ENCODE measurements at regions not wholly inside any gene's neighbourhood (a gene's known extent, or its start where the extent isn't known, plus 50 kb on each side); places are given as distances from the start of the nearest gene placed in this dataset.

DNA sequence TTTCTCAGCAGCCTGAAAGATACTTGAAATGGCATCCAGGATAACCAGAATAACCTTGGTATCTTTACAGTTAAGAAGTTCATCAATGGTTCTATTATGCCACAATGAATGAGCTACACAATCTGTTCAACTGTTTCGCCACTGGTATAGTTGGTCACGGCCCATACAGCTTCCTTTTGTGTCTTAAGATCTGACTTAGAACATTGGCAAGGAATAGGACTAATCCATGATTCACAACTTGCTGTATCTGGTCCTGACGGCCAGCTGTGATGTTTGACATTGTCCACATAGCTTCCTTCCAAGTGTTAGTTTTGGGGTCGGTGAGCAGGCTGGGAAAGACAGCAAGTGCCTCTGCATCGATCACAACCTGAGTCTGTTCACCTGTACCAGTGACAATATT lies 113.3 kb upstream of the RAD23B start:
- no peak for DNase-seq (ENCODE audit: low spot score)

DNA sequence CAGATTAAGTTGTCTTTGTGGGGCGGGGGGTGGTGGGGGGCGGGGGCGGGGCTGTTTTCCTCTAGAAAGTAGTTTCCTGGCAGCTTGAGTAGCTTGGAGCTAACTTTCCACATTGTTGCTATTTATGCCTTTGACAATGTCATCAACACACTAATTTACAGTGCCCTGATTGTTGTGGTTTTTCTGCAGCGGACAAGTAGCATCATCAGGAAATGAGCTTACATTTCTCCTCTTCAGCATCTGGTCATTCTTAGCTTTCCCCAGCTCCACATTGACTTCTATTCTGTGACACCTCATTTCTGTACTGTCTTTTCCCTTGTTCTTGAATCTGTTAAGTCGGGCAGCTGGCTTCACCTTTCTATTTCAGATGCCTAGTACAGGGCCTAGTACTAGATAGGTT lies 112.3 kb upstream of the RAD23B start:
- DNase-seq (ENCODE audit: low spot score), result peak; percentile 45

- peak; percentile 94 for DNase-seq (ENCODE audit: low spot score)
These were observed 110.7 kb upstream of the RAD23B start for GRCh38 chr9:107172160-107172978.

DNA sequence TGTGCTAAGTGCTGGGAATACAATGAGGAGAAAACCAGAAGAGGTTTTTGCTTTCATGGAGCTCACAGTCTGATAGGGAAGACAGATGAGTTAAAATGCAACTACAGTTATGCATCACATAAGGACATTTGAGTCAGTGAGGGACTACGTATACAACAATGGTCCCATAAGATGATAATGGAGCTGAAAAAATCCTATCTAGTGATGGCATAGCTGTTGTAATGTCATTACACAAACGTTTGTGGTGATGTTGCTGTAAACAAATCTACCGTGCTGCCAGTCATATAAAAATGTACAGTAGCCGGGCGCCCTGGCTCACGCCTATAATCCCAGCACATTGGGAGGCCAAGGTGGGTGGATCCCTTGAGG lies 110.1 kb upstream of the RAD23B start:
- DNase-seq (ENCODE audit: low spot score), result no peak

DNA sequence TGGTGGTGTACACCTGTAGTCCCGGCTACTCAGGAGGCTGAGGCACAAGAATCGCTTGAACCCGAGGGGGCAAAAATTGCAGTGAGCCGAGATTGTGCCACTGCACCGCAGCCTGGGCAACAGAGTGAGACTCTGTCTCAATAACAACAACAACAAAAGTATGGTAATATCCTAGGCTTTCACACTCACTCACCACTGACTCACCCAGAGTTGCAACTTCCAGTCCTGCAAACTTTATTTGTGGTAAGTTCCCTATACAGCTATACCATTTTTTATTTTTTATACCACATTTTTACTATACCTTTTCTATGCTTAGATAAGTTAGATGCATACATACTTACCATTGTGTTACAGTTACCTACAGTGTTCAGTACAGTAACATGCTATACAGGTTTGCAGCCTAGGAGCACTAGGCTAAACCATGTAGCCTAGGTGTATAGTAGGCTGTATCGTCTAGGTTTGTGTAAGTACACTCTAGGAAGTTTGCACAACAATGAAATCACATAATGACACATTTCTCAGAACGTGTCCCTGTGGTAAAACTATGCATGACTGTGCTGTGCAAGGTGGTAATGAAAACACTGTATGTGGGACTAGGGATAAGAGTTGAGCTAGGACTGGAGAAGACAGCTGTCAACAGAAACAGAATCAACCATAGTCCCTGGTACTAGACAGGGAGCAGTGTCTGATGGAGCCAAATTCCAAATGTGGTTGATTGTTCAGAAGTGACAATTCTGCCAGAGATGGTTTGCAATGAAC lies 109.5 kb upstream of the RAD23B start:
- no peak for DNase-seq (ENCODE audit: low spot score)

DNA sequence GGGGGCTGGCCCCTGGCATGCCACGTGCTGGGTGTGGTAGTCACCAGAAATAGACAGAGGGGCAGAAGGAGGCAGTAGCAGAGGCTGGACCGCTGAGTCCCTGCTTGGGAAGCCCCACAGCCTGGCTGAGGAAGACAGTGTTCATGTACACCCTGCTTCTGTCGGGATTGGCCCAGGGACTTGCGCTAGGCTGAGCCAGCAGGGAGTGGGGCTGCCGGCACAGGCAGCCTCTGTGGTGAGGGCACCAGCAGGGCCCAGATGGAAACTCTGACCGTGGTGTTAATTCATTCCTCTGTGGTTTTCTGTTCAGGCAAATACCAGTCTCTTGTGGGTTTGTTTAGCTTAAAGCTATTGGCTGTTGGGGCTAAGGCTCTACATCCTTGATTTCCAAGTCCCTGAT lies 108.6 kb upstream of the RAD23B start:
- DNase-seq (ENCODE audit: low spot score), result no peak

DNA sequence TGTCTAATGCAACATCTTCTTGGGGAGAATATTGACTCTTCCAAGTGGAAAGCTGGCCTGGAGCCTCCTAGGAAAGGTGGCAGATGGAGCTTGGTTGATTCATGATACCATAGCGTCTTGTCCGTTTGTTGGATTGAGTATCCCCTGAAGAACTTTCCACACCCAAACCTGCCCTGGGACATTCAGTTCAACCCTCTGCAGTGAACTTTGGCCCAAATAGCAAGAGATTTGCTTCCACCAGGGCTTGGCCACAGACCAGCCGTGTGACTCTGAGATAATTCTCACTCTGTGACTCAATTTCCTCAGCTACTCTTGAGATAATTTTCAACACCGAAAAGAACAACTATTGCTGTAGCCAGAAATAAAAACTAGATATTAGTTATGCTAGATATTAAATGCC lies 108.0 kb upstream of the RAD23B start:
- no peak for DNase-seq (ENCODE audit: low spot score)

DNA sequence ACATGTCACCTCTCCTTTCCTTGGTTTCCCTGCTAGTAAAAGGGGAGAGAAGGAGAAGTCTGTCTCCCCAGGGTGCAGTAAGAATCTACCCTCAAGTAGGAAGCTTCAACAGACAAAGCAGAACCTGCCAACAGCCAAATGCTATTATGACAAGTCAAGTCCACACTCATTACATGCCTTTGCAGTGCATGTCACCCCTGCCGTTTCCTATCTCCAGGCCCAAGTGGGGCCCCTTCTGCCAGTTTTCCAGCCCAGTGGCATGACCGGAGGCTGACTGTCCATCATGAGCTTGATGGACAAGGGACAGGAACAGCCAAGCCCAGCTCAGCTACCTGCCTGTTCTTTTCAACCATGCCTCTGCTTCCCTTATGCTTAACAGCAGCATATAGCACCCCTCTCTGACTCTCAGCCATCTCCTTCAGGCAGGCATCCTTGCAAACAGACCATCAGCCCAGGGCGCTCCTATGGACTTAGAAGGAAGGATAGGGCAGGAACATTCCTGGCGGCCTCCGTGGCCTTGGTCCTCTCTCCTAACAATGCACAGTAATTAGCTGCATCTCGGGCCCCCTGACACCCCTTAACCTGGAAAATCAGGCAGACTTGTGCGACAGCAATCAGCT lies 107.2 kb upstream of the RAD23B start:
- DNase-seq (ENCODE audit: low spot score), result no peak

DNA sequence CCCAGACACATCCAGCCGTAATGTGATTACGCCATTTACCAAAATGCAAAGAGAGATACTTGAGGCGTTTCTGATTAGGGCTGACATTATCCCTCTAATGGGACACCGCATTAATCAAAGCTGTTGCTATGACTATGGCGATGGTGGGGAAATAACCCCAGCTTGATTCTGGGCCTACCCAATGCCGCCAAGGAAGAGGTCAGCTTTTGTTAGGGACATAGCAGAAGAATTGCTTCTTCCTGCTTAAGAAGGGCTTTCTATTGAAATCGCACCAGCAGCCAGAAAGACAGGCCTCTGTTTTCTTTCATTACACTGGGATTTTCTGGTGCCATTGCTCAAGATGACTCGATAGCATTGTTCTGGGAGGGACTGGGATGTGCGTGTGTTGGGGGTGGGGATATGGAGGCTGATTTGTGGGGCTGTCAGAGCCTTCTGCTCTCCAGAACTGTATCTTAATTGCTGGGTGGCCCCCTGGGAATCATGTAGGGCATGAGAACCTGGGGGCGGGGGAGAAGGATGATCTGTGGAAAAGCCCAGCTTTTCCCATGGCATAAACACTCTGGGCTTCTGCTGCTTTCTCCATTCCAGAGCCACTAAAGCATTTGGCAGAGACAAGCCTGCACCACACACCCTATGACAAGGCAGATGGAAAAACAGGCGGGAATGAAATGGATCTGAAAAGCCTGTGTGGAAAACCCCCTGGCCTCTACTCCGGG lies 106.5 kb upstream of the RAD23B start:
- peak; percentile 39 for DNase-seq (ENCODE audit: low spot score)

- DNase-seq (ENCODE audit: low spot score), result no peak
These were observed 105.7 kb upstream of the RAD23B start for GRCh38 chr9:107177243-107177839.

DNA sequence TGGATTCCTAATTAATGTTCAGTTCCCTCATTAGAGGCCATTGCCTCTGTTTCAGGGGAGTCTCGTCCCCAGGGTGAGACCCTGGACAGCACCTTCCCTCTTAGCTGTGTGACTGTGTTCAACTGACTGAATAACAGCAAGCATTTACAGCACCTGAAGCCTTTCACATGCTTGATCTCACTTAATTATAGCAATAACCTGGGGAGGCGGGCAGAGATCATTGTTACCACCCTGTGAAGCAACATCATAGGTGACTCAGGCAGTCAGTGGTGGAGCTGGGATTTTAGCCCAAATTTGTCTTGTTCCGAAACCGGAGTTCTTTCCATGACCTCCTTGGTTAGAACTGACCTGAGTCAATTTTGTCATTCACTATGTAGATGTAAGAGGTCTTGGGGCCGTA lies 105.2 kb upstream of the RAD23B start:
- no peak for DNase-seq (ENCODE audit: low spot score)

DNA sequence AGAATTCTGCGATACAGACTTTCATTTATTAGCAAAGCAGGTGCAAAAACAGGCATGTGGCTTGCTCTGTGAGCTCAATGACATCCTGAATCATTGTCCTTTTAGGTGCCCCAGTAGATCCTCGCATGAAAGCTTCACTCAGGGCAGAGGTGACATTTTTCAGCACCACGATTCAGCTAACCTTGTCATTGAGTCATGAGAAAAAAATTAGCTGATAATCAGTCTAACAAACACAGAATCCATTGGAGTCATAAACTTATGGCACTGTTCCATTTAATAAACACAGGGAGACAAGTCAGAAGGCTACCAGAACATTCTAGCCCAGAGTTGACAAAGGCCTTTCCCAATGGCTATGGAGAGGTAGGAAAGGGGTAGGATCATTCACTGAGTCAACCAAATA lies 104.8 kb upstream of the RAD23B start:
- DNase-seq (ENCODE audit: low spot score), result no peak

GRCh38 chr9:107180206-107180605 lies 102.9 kb upstream of the RAD23B start:
- no peak for DNase-seq (ENCODE audit: low spot score)

GRCh38 chr9:107183176-107183575 lies 99.9 kb upstream of the RAD23B start:
- no peak for DNase-seq (ENCODE audit: low spot score)

- DNase-seq (ENCODE audit: low spot score), result no peak
These were observed 94.7 kb upstream of the RAD23B start for GRCh38 chr9:107188376-107188775.

DNA sequence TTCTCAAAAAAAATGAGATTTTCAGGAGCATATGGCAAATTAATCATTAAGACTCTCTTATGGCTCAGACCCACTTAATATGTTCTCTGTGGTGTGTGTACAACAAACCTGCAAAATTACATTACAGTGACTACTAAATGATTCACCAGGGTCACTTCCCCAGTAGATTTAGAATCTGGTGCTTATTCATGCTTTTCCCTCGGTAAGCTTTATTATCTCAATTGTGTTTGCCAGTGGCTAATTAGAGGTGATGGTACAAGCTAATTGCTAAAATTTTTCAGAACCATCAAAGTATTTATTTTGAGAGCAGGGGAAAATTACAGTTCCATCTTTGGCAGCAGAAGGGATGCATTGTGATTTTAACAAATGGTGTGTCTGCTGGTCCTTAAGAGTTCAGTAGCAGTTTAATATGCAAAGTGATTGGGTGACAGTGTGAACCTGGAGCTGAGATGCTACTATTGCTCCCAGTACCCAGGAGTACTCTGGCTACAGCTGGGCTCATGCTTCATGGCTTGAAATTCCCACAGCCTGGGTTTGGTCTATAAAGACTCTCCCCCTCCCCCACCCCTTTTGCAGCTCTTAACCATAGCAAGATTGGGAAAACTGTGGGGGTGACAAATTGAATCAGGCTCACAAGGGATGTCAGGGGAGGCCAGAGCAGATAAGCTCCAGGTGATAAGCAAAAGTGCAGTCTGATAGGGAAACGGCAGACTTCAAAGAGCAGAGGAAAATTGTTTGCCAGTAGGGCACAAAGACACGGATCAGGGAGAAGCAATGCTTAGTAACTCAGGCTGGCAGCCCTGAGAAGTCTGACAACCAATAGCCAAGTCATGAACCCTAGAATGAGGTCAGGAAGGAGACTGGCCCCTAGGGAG lies 92.8 kb upstream of the RAD23B start:
- DNase-seq (ENCODE audit: low spot score), result no peak

GRCh38 chr9:107190936-107191290 lies 92.2 kb upstream of the RAD23B start:
- DNase-seq (ENCODE audit: low spot score), result no peak

- no peak for DNase-seq (ENCODE audit: low spot score)
These were observed 89.8 kb upstream of the RAD23B start for GRCh38 chr9:107193251-107193650.

- no peak for DNase-seq (ENCODE audit: low spot score)
These were observed 84.4 kb upstream of the RAD23B start for GRCh38 chr9:107198718-107199117.

- DNase-seq (ENCODE audit: low spot score), result no peak
These were observed 75.0 kb upstream of the RAD23B start for GRCh38 chr9:107208121-107208520.

GRCh38 chr9:107210775-107211174 lies 72.3 kb upstream of the RAD23B start:
- DNase-seq (ENCODE audit: low spot score), result no peak

Measured in pons (tissue), 1 donor.